GM19043 (cell line): ENCODE measurements at regions not wholly inside any gene's neighbourhood (a gene's known extent, or its start where the extent isn't known, plus 50 kb on each side); places are given as distances from the start of the nearest gene placed in this dataset.

Experiments
- ATAC-seq: cut with Tn5 transposase; IDR thresholded peaks from one replicate; pipeline ENCODE4 v1.9.1; 2021; ENCODE audit warnings: low read depth; ENCODE audit not compliant: unreplicated experiment

GRCh38 chr2:60652832-60653340 is 99.4 kb upstream of the BCL11A start:
- no peak for ATAC-seq

GRCh38 chr2:60657673-60658072 is 98.4 kb upstream of the PAPOLG start:
- ATAC-seq, result no peak

GRCh38 chr2:60659026-60659425 is 97.0 kb upstream of the PAPOLG start:
- ATAC-seq, result no peak

DNA sequence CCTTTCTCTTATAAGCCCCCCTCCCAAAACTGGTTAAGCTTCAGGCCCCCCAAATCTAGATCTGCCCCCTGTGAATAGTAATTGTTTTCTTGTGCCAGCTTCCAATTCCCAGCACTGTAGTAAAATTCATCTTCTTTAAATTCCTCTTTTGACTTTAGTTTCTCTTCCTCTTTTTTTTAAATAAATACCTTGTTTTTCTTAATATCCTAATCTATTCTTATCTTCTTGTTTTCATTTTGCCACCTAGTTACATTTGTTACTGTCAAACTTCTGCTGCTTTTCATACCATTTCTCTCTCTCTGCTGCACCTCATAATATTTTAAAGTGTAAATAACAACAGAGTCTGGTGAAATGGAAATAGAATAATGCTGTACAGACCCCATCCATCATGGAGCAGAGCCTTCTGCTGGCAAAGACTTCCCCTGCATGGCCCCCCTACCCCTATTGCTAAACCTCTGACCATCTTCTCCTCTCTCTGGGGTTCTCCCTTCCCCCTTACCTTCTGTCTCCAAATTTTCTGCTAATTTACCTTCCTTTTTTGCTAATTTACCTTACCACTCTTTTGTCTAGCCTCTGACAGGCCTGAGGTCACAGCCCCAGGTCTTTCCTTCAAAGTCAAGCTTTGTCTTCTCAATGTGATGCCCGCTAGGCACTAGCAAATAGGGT is 94.9 kb upstream of the PAPOLG start:
- ATAC-seq, result no peak

- no peak for ATAC-seq
Measured at GRCh38 chr2:60662781-60663180, 93.3 kb upstream of the PAPOLG start.

GRCh38 chr2:60671966-60672365 is 84.1 kb upstream of the PAPOLG start:
- ATAC-seq, result no peak

DNA sequence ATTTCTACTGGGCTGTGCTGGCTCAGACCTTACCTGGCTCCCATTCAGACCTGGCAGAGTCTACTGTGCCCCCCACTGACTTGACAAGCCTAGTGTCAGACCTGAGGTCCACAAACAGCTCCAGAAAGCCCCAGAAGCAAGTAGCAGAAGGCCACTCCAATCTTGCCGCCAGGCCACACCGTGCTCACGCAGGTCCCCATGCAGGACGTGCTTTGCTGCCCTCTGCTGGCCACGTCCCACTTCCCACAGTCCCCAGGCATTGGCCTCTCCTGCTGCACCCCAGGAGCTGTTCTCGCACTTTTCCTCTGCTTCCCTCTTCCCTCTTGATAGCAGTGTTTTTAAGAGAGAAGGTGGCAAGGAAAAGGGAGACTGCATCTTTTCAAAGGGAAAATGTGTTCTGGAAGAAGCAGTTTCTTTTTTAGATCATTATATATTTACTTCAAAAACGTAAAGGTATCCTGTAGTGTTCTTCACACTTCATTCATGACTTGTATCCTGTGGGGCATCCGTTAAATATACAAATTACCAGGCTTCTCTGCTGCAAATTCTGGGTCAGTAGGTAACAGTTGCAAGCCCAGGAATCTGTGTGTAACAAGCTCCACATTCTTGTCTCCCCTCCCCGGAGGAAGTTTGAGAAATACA is 81.4 kb upstream of the PAPOLG start:
- peak; percentile 98 for ATAC-seq

- no peak for ATAC-seq
Measured at GRCh38 chr2:60675301-60675700, 80.8 kb upstream of the PAPOLG start.

- no peak for ATAC-seq
Measured at GRCh38 chr2:60676706-60677330, 79.2 kb upstream of the PAPOLG start.

- no peak for ATAC-seq
Measured at GRCh38 chr2:60677356-60677755, 78.7 kb upstream of the PAPOLG start.

GRCh38 chr2:60678551-60678950 is 77.5 kb upstream of the PAPOLG start:
- ATAC-seq, result no peak

DNA sequence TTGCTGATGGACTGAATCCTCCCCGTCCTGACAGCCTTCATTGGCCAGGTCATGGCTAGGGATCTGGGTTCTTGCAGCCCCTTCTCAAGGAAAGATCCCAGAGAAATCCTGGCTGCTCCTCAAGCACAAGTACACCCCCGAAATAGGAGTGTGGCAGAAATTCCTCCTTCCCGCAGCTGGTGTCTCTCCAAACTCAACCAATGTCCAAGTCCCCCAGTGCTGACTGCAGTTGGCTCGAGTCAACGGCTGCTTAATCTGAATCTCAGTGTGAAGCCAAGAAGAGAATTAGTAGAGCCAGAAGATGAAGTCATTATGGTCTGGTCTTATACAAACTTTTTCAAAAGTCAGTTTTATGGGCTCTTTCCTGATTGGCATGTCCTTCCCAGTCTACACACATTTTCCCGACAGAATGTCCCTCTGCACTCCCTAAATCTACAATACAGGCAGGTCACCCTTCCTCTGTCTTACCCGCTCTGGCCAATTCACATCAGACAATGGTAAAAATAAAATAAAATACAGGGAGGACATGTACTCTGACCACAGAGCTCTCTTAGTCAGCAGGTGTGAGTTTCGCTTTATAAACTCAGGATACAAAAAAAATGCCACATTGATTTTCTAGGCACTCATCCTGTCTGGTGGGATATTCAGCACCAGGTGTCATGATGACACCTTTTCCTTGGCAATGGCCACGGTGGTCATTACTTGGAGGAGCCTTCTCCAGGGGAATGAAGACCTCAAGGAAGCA is 76.9 kb upstream of the PAPOLG start:
- no peak for ATAC-seq

DNA sequence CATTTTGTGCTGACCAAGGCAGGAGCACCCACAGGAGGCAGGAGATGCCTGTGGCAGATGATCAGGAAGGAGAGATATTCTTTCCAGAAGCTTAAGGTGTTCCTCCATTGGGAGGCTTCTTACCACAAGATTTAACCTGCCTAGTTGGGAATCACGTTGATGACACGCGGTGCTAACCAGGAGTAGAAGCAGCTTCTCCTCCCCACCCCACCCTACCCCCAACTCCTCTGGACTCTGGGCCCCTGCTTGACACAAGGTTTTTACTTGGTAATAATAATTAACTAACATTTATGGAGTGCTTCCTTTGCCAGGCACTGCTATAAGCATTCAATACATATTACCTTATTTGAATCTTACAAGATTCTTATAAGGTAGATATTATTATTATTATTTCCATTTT is 62.5 kb upstream of the PAPOLG start:
- ATAC-seq, result no peak

DNA sequence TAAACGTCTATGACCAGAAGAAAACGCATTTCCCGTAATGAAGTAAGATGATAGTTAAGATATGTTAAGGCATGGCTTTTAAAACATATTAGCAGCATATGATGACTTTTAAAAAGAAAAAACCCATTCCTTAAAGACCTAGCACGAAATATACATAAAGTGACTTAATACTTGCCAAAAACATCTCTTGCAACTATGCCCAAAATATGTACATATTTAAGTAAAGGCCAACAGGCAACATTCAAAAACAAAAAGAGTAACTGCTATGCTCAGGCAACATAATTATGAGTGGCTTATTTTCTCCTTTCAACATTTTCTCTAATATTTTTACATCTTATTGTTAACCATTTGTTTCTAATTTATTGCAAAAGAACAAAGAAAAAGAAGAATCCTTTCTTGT is 60.3 kb upstream of the PAPOLG start:
- no peak for ATAC-seq

DNA sequence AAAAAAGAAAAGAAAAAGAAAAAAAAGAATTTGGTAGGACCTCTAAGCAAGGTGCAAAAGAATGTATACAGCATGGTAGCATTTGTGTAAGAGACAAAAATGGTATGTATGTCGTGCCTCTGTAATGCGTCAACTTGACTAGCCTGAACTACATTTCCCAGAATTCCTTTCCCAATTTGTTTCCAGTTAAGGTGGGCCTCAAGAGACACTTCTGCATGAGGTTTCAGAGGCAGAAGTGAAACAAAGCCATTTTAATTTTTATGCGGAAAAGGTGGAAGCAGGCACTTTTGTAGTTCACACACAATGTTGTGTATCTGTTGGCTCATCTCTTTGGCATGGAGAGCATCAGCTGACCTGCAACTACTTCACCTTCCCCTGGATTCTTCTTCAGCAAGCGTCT is 56.5 kb upstream of the PAPOLG start:
- no peak for ATAC-seq

DNA sequence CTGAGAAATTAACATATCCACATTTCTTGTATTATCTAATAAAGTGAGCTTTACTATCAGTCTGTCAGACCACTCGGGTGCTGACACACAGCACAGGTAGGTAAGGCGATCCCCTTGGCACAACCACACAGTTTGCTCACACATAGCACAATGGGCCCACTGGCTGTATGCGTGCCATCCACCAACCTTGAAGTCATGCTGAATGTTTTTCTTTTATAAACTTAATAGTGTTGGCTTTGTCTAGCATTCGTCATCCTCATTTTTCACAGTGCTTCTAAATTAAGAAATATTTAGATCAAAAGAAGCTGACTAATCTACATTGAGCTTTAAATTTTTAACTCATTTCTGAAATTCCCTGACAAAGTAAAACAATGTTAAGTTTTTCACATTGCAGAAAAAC is 50.0 kb upstream of the PAPOLG start:
- no peak for ATAC-seq
